MM.1S (cell line): ENCODE measurements at regions not wholly inside any gene's neighbourhood (a gene's known extent, or its start where the extent isn't known, plus 50 kb on each side); places are given as distances from the start of the nearest gene placed in this dataset.

Experiments
- DNase-seq: peaks from one replicate; pipeline ENCODE4 v3.0.0-alpha.2; 2015
- H2AFZ ChIP-seq: fragments of 300-600 bp; sonication (generic); 2 replicates; pipeline ENCODE4 v1.6.0; 2016; ENCODE audit warnings: antibody characterized with exemption, low read length
- H3F3A ChIP-seq: fragments of 300-600 bp; sonication (generic); 2 replicates; pipeline ENCODE4 v1.6.1; 2016; ENCODE audit warnings: mild to moderate bottlenecking, antibody characterized with exemption, low read length, moderate library complexity, mixed read lengths; ENCODE audit not compliant: insufficient read depth
- H3K27ac ChIP-seq: fragments of 300-600 bp; sonication (generic); 2 replicates; pipeline ENCODE4 v1.5.1; 2016; ENCODE audit warnings: mild to moderate bottlenecking, low read length
- H3K27me3 ChIP-seq: fragments of 300-600 bp; sonication (generic); replicated peaks from 2 replicates; pipeline ENCODE4 v1.6.0; 2016; ENCODE audit warnings: low read length; ENCODE audit not compliant: insufficient read depth
- H3K36me3 ChIP-seq: fragments of 300-600 bp; sonication (generic); replicated peaks from 2 replicates; pipeline ENCODE4 v1.6.1; 2016; ENCODE audit warnings: mild to moderate bottlenecking, low read length, mixed read lengths; ENCODE audit not compliant: insufficient read depth
- H3K4me1 ChIP-seq: fragments of 300-600 bp; sonication (generic); 2 replicates; pipeline ENCODE4 v1.6.1; 2016; ENCODE audit warnings: low read length, mixed read lengths
- H3K4me2 ChIP-seq: fragments of 300-600 bp; sonication (generic); 2 replicates; pipeline ENCODE4 v1.6.0; 2016; ENCODE audit warnings: low read depth, low read length
- H3K4me3 ChIP-seq: fragments of 300-600 bp; sonication (generic); 2 replicates; pipeline ENCODE4 v1.5.1; 2016; ENCODE audit warnings: low read length, mixed read lengths
- H3K79me2 ChIP-seq: fragments of 300-600 bp; sonication (generic); 2 replicates; pipeline ENCODE4 v1.6.1; 2016; ENCODE audit warnings: mixed run types, low read length, mixed read lengths
- H3K9ac ChIP-seq: fragments of 300-600 bp; sonication (generic); 2 replicates; pipeline ENCODE4 v1.6.1; 2016; ENCODE audit warnings: low read length, mixed read lengths
- H3K9me2 ChIP-seq: fragments of 300-600 bp; sonication (generic); replicated peaks from 2 replicates; pipeline ENCODE4 v1.6.1; 2016; ENCODE audit warnings: mild to moderate bottlenecking, low read length, mixed read lengths; ENCODE audit not compliant: insufficient read depth
- H3K9me3 ChIP-seq: fragments of 300-600 bp; sonication (generic); replicated peaks from 2 replicates; pipeline ENCODE4 v1.6.1; 2016; ENCODE audit warnings: mild to moderate bottlenecking, low read length, mixed read lengths; ENCODE audit not compliant: insufficient read depth
- H4K20me1 ChIP-seq: fragments of 300-600 bp; sonication (generic); 2 replicates; pipeline ENCODE4 v1.6.1; 2016; ENCODE audit warnings: mild to moderate bottlenecking, low read length, moderate library complexity, mixed read lengths; ENCODE audit not compliant: insufficient read depth
- EZH2 ChIP-seq: fragments of 300-600 bp; sonication (generic); optimal IDR thresholded peaks from 2 replicates; pipeline ENCODE3; 2017; ENCODE audit warnings: low read depth, mild to moderate bottlenecking, antibody characterized with exemption, low read length, mixed read lengths
- EZH2phosphoT487 ChIP-seq: fragments of 300-600 bp; sonication (generic); IDR thresholded peaks from 2 replicates; pipeline ENCODE4 v1.6.1; 2018; ENCODE audit warnings: antibody characterized with exemption, low read length
- TF ChIP-seq, protein P1 (sequence below): fragments of 300-600 bp; sonication (generic); IDR thresholded peaks from 2 replicates; pipeline ENCODE4 v1.5.1; 2016; ENCODE audit warnings: antibody characterized with exemption, low read length, mixed read lengths

DNA sequence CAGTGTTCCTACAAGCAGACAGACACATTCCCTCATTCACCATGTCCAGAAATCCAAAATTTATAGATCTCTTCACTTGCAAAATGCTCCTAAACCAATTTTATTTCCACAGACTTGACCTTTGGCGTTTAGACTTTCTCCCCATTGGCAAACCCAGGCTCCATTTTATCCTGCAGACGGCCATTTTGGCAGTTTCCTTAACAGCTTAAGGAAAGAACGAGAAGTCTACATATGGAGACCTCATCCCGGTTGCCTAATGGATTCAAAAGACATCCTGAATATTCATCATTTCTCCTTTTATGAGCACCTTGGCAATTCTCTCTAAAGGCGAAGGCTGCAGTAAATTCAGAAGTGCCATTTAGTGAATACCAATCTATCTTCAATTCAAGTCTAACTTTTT, 132.9 kb downstream of the HLX start:
- H3K9me3 ChIP-seq: no peaks in the 10 kb centered on the region
- H4K20me1 ChIP-seq: no peaks in the 10 kb centered on the region
- no peak overlapping the region for H2AFZ ChIP-seq
- H3F3A ChIP-seq: no peaks in the 10 kb centered on the region
- no peak overlapping the region for H3K27ac ChIP-seq
- no peaks in the 10 kb centered on the region for H3K27me3 ChIP-seq
- H3K4me2 ChIP-seq: no peak overlapping the region
- no peak overlapping the region for H3K4me3 ChIP-seq
- no peak overlapping the region for H3K9ac ChIP-seq
- no peaks in the 10 kb centered on the region for H3K36me3 ChIP-seq
- TF ChIP-seq EZH2: no peak
- TF ChIP-seq, protein P1, sequence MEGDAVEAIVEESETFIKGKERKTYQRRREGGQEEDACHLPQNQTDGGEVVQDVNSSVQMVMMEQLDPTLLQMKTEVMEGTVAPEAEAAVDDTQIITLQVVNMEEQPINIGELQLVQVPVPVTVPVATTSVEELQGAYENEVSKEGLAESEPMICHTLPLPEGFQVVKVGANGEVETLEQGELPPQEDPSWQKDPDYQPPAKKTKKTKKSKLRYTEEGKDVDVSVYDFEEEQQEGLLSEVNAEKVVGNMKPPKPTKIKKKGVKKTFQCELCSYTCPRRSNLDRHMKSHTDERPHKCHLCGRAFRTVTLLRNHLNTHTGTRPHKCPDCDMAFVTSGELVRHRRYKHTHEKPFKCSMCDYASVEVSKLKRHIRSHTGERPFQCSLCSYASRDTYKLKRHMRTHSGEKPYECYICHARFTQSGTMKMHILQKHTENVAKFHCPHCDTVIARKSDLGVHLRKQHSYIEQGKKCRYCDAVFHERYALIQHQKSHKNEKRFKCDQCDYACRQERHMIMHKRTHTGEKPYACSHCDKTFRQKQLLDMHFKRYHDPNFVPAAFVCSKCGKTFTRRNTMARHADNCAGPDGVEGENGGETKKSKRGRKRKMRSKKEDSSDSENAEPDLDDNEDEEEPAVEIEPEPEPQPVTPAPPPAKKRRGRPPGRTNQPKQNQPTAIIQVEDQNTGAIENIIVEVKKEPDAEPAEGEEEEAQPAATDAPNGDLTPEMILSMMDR: no peak
- no peak for TF ChIP-seq EZH2phosphoT487
- DNase-seq: no peak
- no peaks in the 10 kb centered on the region for H3K9me2 ChIP-seq
- no peaks in the 10 kb centered on the region for H3K4me1 ChIP-seq
- H3K79me2 ChIP-seq: no peaks in the 10 kb centered on the region

DNA sequence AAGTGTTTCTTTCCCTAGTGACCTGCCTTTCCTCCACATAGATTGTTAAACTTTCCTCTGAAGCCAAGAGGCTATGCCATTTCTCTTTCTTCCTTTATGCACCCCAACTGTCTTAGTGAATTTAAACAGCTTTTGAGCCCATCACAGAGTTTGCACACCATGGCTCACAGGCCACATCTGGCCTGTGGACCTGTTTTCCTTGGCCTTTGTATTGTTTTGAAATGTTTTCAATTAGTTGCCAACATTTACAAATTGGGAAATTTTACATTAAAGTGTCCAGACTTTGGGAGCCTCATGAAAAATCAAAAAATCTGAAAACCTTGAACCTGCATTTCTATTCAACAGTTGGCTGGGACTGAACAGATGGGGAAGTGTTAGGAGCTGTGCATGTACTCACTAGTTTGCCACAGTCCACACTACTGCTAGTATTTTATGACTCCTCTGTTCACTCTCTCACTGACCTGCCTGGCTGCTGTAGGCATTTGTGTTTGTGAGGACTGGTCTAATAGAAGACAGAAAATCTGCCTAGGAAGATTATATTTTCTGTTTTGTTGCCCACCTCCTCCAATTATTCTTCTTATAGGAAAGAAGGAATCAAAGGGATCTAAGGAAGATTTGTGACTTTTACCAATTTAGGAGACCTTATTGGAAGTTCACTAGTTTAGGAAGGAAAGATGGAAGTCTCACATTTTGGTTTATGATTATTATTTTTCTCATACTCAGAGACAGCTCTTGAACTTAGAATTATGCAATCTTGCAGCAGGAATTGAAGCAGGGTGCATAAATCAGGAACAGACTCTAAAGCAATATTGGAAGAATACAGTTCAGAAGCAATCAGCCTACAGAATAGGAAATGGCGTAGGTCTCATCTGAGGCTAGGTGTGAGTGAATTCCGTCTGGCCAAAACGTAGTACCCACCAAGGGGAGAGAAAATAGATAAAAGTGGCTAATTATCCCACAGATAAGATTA, 134.7 kb downstream of the HLX start:
- Histone ChIP-seq H4K20me1 (no peaks in the 10 kb centered on the region), H3K9me3 (no peaks in the 10 kb centered on the region), H3K36me3 (no peaks in the 10 kb centered on the region), H3K9ac (no peak overlapping the region), H2AFZ (no peak overlapping the region), H3K4me1 (no peaks in the 10 kb centered on the region), H3K9me2 (no peaks in the 10 kb centered on the region), H3F3A (no peaks in the 10 kb centered on the region), H3K4me2 (no peak overlapping the region), H3K27me3 (no peaks in the 10 kb centered on the region), H3K4me3 (no peak overlapping the region), H3K79me2 (no peaks in the 10 kb centered on the region), H3K27ac (no peak overlapping the region)
- TF ChIP-seq, protein P1: no peak
- no peak for TF ChIP-seq EZH2phosphoT487
- TF ChIP-seq EZH2: no peak
- DNase-seq: no peak

DNA sequence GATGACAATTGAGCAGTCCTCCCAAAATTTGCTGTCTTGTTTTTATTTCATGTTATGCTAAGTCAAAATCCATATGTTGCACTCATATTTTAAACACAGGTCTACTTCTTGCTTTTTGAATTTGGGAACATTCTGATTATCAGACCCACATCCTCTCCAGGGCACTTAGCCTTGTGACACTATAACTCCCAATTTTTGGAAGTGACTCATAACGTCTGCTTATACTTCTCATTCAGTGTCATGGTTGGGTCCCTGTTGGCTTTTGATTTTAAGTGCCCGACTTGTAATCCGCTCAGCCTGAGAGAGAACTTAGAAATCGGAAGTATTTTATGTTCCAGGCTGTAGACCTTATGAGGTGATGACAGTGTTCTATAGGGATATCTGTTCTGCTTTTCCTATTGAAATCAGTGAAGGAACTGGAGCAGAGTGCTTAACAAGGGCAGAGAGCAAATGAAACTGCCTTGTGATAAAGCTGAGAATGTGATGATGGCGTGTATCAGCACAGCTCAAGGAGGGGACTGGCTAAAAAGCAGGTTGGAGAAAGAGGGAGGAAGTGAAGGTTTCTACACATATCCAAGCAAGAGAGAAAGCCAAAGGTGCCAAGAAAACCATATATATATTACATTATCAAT, 136.0 kb downstream of the HLX start:
- no peaks in the 10 kb centered on the region for H3K27me3 ChIP-seq
- H2AFZ ChIP-seq: no peak overlapping the region
- no peaks in the 10 kb centered on the region for H3F3A ChIP-seq
- H3K9me3 ChIP-seq: no peaks in the 10 kb centered on the region
- no peak overlapping the region for H3K27ac ChIP-seq
- H3K79me2 ChIP-seq: no peaks in the 10 kb centered on the region
- no peak for DNase-seq
- H3K36me3 ChIP-seq: no peaks in the 10 kb centered on the region
- H3K4me3 ChIP-seq: no peak overlapping the region
- H4K20me1 ChIP-seq: no peaks in the 10 kb centered on the region
- no peak overlapping the region for H3K4me2 ChIP-seq
- no peaks in the 10 kb centered on the region for H3K4me1 ChIP-seq
- TF ChIP-seq, protein P1: no peak
- TF ChIP-seq EZH2phosphoT487 (no peak), EZH2 (no peak)
- H3K9me2 ChIP-seq: no peaks in the 10 kb centered on the region
- no peak overlapping the region for H3K9ac ChIP-seq
